GM21529 (cell line): ENCODE measurements at regions not wholly inside any gene's neighbourhood (a gene's known extent, or its start where the extent isn't known, plus 50 kb on each side); places are given as distances from the start of the nearest gene placed in this dataset.

ENCODE experiments used
- ATAC-seq: cut with Tn5 transposase; IDR thresholded peaks from one replicate; pipeline ENCODE4 v1.9.1; 2021; ENCODE audit not compliant: unreplicated experiment

DNA sequence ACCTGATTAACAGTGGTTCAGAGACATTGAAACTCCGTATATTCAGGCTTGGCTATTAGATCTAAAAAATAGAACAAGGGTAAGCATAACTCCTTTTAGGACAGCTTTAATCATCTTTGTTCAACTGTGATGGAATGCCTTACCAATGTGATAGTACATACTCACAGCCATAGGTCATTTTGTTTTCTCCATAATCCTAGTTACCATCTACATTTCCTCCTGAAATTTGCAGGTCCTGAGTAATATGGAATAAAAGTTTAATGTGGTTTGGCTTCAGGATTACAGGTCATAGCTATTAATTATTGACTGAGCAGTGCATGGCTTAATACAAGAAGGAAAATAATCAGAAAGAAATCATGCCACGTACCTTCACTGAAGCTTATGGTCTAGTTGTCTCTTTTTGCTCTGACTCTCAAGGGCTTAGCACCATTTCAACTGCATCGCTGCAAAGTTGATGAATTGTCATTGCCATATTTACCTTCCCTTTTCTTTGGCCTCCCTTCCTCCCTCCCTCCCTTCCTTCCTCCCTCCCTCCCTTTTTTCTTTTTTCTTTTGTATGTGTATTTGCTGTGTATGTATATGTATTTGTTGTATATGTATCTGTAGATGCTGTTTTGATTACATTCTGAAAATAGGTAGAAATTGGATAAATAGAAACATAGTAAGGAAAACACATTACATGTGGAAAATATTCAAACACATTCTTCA lies 250.9 kb upstream of the ZNF608 start:
- no peak for ATAC-seq

DNA sequence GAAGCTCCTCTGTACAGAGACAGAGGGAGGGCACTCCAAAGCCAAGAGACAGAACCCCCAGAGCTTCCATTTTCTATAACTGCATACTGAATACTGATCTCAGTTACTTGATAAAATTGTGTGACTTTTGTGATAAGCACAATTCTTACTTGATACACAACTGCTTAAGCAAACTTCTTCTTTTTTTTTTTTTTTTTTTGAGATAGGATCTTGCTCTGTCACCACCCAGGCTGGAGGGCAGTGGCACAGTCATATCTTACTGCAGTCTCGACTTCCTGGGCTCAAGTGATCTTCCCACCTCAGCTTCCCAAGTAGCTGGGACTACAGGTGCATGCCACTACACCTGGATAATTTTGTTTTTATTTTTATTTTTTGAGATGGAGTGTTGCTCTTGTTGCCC lies 252.1 kb upstream of the ZNF608 start:
- no peak for ATAC-seq

DNA sequence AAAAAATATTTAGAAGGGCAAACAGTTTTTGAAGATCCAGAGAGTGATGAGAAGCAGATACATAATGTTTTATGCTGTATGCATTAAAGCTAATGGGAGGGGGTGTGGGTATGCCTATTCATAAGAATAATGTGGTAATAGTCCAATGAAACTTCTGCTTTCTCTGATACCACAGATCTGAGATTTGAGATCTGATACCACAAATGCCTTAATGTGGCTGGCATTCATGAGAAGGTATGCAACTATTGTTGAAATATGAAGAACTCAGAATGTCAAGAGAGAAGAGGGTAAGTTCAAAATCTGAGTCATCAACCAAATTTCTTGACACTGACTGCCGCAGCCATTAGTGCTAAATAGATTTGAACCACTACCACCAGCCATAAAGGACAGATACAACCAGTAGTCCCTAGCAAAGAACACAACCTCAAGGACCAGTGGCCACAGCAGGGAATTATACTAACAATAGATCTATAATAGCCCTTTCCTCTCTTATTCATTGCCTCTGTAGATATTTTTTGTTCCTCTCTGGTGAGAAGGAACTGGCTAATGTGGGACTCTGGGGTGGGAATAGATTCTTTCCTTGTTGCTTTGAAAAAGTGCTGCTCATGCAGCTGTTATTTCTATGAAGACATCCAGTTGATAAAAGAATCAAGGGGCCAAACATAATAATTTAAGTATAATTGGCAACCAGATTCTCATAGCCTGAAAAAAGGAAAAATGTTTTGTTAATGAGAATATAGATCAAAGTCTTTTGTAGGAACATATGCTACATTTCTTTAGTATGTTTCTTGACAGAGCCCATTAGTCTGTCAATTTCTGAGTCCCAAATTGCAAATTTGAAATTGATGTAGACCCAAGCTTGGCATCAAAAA lies 256.5 kb upstream of the ZNF608 start:
- no peak for ATAC-seq

DNA sequence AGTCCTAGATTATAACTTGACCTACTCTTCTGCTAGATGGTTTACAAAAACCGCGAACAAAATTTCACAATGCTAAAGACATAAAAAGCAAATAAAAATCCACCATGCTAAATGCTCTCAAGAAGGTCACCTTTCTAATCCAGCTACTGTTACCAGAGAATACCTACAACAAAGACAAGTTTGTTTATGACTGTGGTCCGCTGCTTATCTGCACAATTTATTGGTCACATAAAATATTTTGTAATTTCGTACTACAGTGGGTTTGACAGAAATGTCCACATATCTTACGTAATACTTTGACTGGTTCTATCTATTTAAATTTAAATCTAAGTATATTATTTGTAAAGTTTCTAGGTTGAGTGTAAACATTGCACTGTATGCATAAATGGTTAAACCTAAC lies 257.6 kb upstream of the ZNF608 start:
- no peak for ATAC-seq

DNA sequence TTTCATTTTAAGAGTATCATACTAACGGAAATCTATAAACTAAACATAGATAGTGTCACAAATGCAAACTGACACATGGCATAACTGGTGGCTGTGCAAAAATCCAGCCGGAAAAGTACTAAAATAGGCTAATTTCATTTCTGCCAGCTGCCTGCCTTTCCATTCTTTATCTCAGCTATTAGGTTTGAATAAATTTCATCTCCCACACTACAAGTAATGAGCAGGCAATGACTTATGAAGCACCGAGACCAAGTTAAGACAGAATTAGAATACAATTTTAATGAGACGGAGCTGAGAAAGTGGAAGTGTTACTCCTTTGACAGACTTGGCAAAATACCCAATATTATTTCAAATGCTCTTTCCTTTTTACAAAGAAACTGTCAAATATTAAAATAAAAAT lies 258.8 kb upstream of the ZNF608 start:
- no peak for ATAC-seq

DNA sequence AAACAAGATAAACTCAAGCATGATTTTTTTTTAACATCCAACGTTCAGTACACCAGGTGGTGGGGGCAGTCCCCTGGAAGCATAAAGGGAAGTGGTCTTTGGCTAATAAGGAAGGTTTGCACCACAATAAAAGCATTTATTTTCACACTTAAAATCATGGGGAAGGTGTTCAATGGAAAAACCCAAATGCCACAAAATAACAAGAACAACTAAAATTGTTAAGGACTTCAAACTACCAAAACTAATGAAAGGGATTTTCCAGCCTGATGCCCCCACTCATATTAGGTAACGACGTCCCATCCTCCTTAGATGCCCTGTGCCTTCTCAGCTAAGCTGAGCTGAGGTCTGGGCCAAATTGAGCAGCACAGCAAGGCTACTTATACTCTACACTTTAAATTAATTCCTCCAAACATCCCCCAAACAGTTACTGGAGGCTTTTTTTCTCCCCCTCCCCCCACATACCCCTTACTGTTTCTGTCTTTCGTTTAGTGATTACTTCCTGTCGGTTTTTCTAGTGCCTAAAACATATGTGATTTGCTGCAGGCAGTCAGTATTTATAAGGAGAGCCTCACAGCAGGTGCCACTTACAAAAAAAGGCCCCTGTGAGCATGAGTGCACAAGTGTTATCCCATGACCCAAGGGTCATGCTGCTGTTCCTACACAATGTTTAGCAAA lies 259.7 kb upstream of the ZNF608 start:
- peak; percentile 65 for ATAC-seq

DNA sequence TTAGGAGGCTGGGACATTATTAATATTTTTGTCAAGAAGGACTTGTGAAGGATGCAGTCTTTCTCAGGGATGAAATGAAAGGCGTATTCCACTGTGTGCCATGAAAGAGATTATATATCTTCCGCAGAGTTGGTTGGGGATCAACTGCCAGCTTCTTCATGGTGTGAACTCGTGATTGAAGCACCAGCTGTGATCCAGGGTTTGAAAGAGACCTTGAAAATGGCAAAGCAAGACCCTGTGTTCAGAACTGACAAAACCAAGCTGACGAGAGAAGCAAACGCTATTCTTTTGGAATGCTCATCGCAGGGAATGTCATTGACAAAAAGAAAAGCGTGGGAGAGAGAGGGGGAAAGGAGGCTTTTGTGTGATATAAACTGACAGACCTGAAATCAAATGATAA lies 263.9 kb upstream of the ZNF608 start:
- no peak for ATAC-seq

DNA sequence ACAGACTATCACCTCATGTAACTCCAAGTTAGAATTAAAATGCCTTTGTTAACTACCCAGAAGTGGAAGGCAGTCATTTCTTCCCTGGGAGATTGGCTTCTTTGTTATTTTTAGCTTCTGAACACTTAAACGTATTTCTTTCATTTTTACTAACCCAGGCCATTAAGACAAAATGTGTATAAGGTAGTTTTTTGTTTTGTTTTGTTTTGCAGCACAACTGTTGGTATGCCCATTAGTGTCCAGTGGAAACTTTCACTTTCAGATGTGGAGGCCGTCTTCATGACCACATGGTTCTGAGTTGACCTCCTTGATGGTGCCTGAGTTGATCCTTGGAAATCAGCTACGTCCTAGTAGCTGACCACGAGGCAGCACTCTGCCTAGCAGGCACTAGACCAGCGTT lies 264.6 kb upstream of the ZNF608 start:
- ATAC-seq: peak; percentile 54

DNA sequence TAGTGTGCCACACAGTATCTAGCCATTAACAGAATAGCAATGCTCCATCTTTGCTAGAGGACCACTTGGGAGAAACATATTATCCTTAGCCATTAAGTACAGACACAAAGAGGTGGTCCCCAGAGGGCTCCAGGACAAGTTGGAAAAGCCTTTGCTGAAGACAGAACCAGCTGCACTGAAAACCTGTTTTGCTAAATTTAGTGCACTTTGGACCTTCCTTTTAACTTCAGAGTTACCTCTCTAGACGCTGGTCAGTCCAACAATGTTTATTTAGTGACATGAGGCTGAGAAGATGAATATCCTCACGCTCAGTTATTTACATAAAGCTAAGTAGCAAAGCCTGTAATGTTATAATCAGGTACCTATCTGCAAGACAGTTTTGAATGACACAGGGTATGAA lies 265.0 kb upstream of the ZNF608 start:
- no peak for ATAC-seq

DNA sequence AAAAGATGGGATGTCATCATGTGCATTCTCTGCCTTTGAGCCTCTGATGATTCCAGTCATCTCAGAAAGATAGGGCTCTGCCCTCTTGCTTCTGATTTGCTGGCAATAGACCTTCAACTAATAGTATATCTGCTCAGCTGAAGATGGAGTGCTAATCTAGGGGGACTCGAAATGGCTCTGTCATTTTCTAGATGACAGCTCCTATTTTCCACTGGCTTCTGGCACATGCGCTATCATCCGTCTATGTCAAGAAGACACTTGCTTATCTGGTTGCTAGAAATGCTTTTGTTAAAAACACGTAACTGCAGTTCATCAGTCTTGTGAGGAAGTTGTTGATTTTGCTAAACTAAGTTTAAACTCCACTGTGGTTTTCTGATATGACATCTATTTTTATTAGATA lies 265.5 kb upstream of the ZNF608 start:
- no peak for ATAC-seq

DNA sequence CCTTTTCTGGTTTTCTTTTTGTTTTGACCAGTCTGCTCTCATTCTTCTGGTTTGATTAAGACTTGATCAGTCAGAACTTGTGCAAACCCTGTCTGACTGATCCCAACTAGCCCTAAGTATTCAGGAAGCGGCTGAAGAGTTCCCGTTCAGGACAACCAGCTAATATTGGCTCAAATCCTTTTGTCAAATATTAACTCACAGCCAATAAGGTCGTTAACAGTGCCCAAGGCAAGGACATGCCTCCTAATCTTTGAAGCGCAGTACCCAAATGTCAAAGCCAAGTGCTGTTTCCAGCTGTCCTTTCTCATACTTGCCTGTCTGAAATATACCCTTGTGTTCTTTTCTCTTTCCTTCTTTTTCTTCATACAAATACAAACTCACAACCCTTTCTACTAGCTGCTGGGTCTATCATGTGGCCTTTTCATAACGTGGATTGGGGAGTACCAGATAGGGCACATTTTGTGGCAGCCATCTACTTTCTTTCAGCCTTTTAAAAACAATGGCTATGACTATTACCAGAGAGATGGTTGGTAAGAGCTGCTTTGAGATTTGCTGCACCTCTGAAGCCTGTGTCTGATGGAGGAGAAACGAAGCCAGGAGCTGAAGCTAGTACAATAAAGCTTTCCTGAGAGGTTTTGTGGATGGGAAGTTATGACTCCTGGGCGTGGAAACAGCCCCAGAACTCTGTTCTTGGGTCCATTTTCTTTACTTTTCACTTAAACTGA lies 266.4 kb upstream of the ZNF608 start:
- no peak for ATAC-seq

DNA sequence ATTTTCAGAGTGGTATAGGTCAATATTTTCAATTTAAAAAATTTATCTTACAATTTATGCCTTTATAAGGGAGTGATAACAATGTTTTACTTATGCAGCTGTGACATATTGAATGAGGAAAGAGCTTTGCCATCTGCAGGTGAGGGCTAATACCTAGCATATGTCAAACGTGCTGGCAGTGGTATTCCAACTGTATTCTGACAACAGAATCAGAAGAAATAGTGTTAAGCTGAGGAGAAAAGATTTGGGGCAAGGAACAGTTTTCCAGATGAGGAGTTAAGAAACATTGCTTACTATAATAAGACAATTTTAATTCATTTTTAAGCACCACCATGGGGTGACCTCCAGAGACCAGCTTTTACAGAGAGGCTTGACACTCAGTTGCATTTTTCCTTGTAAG lies 267.8 kb upstream of the ZNF608 start:
- ATAC-seq: no peak

DNA sequence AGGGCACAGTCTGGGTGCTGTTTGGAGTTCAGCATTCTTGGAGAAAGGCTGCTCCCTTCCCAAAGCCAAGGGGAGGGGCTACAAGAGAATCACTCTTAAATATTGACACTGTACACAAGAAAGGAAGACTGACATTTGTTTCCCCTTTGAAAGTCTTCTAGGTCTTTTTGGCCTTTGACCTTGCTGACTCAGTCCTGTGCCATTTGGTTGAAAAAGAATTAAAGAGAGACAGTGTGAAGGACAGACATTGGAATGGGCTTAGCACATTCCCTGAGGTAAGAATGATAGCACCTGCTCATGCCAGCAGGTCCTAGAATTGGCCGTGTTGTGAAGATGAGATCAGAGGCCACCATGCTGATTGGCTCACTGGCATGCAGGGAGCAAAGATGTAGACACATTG lies 271.4 kb upstream of the ZNF608 start:
- no peak for ATAC-seq

DNA sequence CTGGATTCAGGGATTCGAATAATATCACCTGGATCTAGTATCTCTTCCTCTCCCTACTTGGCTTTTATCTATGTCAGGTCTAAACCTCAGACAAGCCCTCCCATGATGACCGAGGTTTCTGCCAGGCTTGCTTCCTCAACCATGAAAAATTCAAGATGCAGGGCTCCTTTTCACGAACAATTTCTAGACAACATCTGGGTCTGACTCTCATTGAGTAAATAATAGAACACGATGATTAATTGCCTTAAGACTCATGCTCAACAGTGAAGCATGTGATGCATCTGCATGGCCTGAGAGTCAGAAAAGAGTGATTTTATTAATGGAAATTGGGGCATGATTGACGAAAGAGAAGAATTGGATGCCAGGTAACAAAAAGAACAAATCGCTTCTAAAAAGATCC lies 277.2 kb upstream of the ZNF608 start:
- no peak for ATAC-seq

DNA sequence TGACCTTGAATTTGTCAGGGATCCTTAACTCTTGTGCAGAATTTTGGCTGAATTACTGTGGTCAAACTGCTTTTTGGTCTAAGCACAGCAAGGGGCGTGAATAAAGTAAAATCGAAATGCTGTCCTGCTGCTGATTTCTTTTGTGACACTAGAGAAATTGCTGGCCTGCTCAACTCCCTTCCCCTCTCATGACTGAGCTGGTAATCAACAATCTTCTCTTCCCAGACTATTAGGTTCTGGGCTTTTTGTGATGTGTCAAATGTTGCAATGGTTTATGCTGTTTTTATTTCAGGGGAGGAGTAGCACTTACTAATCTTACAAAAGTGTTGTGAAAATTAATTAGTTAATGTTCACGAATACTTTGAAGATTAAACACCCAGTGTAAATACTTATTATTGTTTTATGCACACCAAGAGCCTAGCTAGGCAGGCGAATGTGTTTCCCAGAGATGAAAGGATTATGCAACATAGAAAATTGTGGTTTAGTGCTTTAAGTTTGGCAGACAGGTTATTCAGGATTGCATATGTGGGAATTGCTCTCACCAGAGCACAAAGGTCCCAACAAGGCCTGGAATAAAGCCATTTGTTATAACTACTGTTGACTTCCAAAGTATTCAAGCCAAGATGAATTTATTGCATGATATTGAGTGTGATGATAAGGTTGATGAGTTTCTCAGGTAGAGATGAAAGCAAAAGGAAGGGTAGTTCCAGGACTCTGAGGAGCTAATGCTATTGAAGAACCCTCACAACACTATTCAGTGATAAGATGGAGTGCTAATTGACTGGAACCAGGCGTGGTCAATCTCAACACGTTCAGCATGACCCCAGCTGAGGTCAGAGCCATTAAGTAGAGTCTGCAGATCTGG lies 280.7 kb upstream of the ZNF608 start:
- no peak for ATAC-seq

DNA sequence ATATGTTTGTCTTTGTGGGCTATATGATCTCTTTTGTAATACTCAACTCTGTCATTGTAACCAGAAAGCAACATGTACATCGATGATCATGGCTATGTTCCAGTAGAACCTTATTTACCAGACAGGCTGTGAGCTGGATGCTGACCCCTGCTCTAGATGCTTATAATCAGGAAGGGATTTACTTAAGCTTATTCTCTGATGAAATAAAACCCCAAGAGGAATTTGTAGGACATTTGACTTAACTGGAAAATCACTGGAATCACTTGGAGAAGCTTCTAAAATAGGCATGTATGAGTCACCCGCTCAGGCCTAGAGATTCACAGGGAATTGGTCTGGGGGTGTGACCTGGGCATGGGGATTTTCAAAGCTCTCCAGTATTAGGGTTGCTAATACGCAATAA lies 285.8 kb upstream of the ZNF608 start:
- no peak for ATAC-seq

DNA sequence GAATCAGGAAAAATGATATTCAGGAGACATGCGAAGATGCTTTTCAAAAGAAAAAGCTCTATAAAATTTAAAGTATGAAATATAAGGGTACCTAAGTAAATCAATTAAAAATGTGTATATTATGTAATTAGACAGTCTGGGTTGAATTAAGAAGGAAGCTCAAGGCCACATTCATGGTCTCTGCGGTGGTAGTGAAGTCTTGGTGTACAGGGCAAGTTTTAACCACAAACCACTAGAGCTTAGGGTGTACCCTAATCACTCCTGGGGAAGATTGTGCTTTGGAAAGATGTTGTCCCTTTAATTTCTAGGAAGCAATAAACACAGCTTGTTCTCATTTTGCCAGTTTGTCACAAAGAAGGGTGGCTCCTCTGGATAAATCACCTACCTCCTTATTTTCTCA lies 287.2 kb upstream of the ZNF608 start:
- ATAC-seq: no peak

DNA sequence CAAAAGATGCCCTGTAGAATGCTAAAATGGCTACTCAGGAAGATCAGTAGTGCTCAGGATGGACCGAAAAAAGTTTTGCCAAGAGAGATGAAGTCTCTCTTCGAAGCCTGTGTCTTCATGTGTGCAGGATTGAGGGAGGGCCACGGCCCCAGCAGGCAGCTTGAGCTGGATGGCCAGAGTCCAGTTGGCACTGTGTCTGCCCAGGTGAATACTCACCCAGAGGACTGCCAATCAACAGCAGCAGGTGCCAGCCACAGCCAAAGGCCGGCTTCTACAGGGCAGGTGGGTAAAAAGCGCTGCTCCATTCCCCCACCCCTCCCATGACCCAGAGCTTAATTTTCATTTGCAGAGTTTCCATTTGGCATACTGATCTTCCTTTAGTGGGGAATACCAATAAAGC lies 287.9 kb upstream of the ZNF608 start:
- no peak for ATAC-seq

DNA sequence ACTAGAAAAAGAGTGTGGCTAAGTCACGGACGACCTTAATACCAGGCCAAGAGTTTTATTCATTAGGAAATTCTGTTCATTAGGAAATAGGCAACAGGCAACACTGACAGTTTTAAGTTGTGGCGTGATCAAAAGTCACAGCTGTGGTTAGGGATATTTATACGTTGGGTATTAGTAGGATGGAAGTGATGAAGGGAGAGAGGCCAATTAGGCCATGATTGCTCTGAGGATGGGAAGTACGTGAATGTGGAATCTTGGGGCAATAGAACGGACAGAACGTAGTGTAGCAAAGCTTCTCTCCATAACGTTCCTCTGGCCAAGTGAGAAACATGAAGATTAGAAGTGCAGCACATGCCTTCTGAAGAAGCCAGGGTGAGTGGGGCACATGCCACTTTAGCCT lies 290.1 kb upstream of the ZNF608 start:
- ATAC-seq: no peak

DNA sequence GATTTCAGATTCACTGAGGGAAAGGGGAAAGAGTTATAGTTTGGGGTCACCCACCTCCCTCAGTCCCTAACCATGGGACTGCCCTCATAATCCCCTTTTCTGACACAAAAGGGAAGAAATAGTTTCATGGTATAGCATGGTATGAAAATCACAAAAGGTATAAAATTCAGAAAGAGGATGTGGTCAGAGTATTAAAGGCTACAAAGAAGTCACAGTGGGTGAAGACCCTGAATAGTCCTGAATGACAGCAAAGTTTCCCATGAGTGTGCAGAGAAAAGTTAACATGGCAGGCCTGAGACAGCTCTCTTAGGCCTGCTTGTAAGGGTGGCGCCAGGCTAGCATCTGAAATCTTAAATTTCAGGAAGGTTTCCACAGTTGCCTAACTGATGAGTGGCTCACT lies 290.6 kb upstream of the ZNF608 start:
- ATAC-seq: no peak
